NCI-H2196 treated with DMSO at 0.1 percent for 48 hours (cell line): ENCODE measurements at regions not wholly inside any gene's neighbourhood (a gene's known extent, or its start where the extent isn't known, plus 50 kb on each side); places are given as distances from the start of the nearest gene placed in this dataset.
"Not testable (repeated sequence)": the region's sequence is repeated elsewhere in the genome, so short reads cannot be mapped to it uniquely, and the experiment has no call there.

Experiments
- DNase-seq: peaks from one replicate; lab custom pipeline; 2025; ENCODE audit not compliant: unreplicated experiment; lab: John Stamatoyannopoulos, UW

- no peak for DNase-seq
These were observed 474.4 kb downstream of the CDH9 start for GRCh38 chr5:26563979-26564378.

GRCh38 chr5:26553079-26553478 lies 485.3 kb downstream of the CDH9 start:
- peak; percentile 90 for DNase-seq

GRCh38 chr5:26543987-26544386 lies 494.4 kb downstream of the CDH9 start:
- DNase-seq = no peak

- no peak for DNase-seq
These were observed 500.2 kb downstream of the CDH9 start for GRCh38 chr5:26538226-26538625.

GRCh38 chr5:26535215-26535614 lies 503.2 kb downstream of the CDH9 start:
- DNase-seq = no peak

GRCh38 chr5:26530305-26530704 lies 508.1 kb downstream of the CDH9 start:
- no peak for DNase-seq

- DNase-seq = no peak
These were observed 519.1 kb downstream of the CDH9 start for GRCh38 chr5:26519245-26519644.

GRCh38 chr5:26518065-26518464 lies 520.3 kb downstream of the CDH9 start:
- DNase-seq = no peak

GRCh38 chr5:26498972-26499371 lies 539.4 kb downstream of the CDH9 start:
- DNase-seq = no peak

- DNase-seq = no peak
These were observed 542.9 kb downstream of the CDH9 start for GRCh38 chr5:26495437-26495836.

- no peak for DNase-seq
These were observed 545.4 kb downstream of the CDH9 start for GRCh38 chr5:26492906-26493459.

GRCh38 chr5:26487553-26487952 lies 550.8 kb downstream of the CDH9 start:
- no peak for DNase-seq

- no peak for DNase-seq
These were observed 551.8 kb downstream of the CDH9 start for GRCh38 chr5:26486631-26487030.

- not testable (repeated sequence) for DNase-seq
These were observed 553.1 kb downstream of the CDH9 start for GRCh38 chr5:26485146-26485860.

GRCh38 chr5:26482810-26483375 lies 555.5 kb downstream of the CDH9 start:
- peak; percentile 45 for DNase-seq

GRCh38 chr5:26482076-26482809 lies 556.1 kb downstream of the CDH9 start:
- no peak for DNase-seq

- DNase-seq = no peak
These were observed 567.9 kb downstream of the CDH9 start for GRCh38 chr5:26470439-26470838.

GRCh38 chr5:26439121-26439520 lies 599.3 kb downstream of the CDH9 start:
- no peak for DNase-seq

GRCh38 chr5:26434688-26435087 lies 603.7 kb downstream of the CDH9 start:
- DNase-seq = no peak

GRCh38 chr5:26432386-26432785 lies 606.0 kb downstream of the CDH9 start:
- no peak for DNase-seq

GRCh38 chr5:26430323-26430722 lies 608.1 kb downstream of the CDH9 start:
- no peak for DNase-seq

- no peak for DNase-seq
These were observed 611.1 kb downstream of the CDH9 start for GRCh38 chr5:26427281-26427680.
